GM10266 (cell line): ENCODE measurements at regions not wholly inside any gene's neighbourhood (a gene's known extent, or its start where the extent isn't known, plus 50 kb on each side); places are given as distances from the start of the nearest gene placed in this dataset.

Experiments
- DNase-seq: peaks from one replicate; pipeline ENCODE4 v3.0.0; 2012; ENCODE audit errors: extremely low spot score
- CTCF ChIP-seq: IDR thresholded peaks from 2 replicates; pipeline ENCODE4 v1.5.1; 2012; ENCODE audit warnings: mild to moderate bottlenecking, low read depth; ENCODE audit not compliant: control insufficient read depth, insufficient read depth; ENCODE audit errors: missing control alignments

GRCh38 chr22:23377767-23378166 is 197.5 kb downstream of the BCR start:
- no peak for TF ChIP-seq CTCF
- no peak for DNase-seq

- TF ChIP-seq CTCF: peak; percentile 54
- DNase-seq: peak; percentile 70
Measured at GRCh38 chr22:23376256-23376655, 195.9 kb downstream of the BCR start.

DNA sequence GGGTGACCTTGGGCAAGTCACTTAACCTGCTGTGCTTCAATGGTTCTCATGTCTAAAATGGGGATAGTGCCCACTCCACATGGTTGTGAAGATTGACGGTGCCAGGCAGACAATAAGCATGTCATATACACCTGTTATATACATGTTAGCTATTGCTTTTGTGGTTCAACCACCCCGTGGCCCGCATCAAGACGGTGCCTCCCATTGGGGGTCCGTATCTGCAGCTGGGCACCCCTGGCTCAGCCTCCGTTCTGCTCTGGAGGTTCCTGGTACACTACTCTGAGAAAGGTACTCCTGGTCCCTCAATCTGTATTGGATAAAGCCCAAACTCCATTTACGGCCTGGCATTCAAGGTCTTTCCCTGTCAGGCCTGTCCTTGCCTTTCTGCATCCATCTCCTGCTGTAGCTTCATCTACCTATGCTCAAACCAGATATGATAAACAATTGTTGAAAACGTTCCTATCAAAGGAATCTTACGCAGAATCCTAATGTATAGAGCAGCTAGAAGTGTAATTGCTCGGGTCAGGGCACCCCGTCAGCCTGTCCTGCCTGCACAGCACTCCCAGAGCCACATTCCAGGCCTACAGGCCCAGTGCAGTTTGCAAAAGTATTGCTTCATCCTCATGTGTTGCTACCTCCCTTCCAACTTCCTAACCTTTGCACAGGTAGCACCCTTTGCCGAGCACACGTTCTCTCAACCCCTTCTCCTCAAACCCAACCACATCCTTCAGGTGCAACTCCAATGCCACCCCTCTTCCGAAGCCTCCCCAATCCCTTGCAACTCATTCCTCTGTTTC is 194.9 kb downstream of the BCR start:
- no peak for DNase-seq
- TF ChIP-seq CTCF: no peak

DNA sequence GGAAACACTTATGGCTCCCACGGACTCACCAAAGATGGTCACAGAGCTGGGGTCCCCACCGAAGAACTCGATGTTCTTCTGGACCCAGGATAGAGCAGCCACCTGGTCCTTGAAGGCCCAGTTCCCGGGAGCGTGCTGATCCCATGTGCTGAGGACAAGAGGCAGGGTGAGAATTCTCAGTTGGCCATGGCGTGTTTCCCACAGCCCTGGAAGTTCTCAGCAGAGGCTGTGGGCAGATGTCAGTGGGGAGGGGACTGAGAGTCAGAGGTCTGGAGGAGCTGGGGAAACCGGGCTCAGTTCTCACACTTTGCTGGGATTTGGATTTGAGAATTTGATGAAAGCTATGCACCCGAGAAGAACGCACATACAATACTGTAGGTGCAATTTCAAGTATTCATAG is 193.3 kb downstream of the BCR start:
- no peak for TF ChIP-seq CTCF
- DNase-seq: no peak

DNA sequence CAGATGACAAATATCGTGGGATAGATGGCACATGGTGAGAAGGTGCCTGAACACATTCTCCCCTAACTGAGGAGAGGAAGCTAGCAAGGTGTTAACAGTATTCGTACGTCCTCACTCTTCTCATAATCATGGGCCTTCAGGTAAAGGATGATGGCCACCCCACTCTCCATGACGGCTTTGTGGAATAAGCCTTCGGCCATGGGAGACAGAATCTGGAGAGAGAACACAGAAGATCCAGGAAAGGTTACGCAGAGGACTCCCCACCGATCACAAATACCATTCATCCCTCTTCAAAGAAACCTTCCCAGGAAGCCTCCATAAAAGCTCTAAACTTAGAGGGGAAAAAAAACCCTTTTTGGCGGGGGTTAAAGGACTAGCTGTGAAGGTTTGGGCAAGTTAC is 189.9 kb downstream of the BCR start:
- DNase-seq: no peak
- no peak for TF ChIP-seq CTCF

- no peak for TF ChIP-seq CTCF
- no peak for DNase-seq
Measured at GRCh38 chr22:23369054-23369685, 188.9 kb downstream of the BCR start.
